Esophagus muscularis mucosa (tissue), 4 donors: ENCODE measurements at regions not wholly inside any gene's neighbourhood (a gene's known extent, or its start where the extent isn't known, plus 50 kb on each side); places are given as distances from the start of the nearest gene placed in this dataset.

Source experiments
- DNase-seq: peaks from one replicate; pipeline ENCODE4 v3.0.0-alpha.2; 2017; ENCODE audit errors: extremely low spot score
- H3K27ac ChIP-seq, 4 donors: fragments of 200-600 bp; sonication (generic); replicated peaks in 1 of 4; 1 replicate in 3 of 4; 2 replicates in 1 of 4; pipeline ENCODE4 v1.5.1; 2016 to 2019; ENCODE audit warnings: mild to moderate bottlenecking in 1 of 4
- H3K27me3 ChIP-seq, 4 donors: fragments of 200-600 bp; sonication (generic); one replicate each; pipeline versions ENCODE4 v1.5.1 to v1.6.0; 2016 to 2019
- H3K36me3 ChIP-seq, 4 donors: fragments of 200-600 bp; sonication (generic); one replicate each; pipeline ENCODE4 v1.5.1; 2016 to 2019
- H3K4me1 ChIP-seq, 4 donors: fragments of 200-600 bp; sonication (generic); one replicate each; pipeline ENCODE4 v1.5.1; 2016 to 2019
- H3K4me3 ChIP-seq, 4 donors: fragments of 200-600 bp; sonication (generic); 1 replicate in 2 of 4; 2 replicates in 2 of 4; pipeline ENCODE4 v1.5.1; 2016 to 2019; ENCODE audit warnings: mild to moderate bottlenecking in 4 of 4, moderate library complexity in 1 of 4
- H3K9me3 ChIP-seq, 4 donors: fragments of 200-600 bp; sonication (generic); 1 replicate in 3 of 4; 2 replicates in 1 of 4; pipeline ENCODE4 v1.5.1; 2016 to 2019
- CTCF ChIP-seq, 3 experiments: fragments of 200-600 bp in 2 of 3; fragments of 450-650 bp in 1 of 3; sonication (generic) in 2 of 3; IDR thresholded peaks; one replicate each; pipeline ENCODE4 v1.5.1; 2017 to 2019; ENCODE audit warnings: antibody characterized with exemption in 3 of 3, mild to moderate bottlenecking in 2 of 3, moderate library complexity in 1 of 3
- EP300 ChIP-seq: sonication (generic); formaldehyde crosslinking; IDR thresholded peaks from one replicate; pipeline ENCODE4 v1.6.1; 2017; ENCODE audit warnings: antibody characterized with exemption
- POLR2A ChIP-seq: fragments of 450-650 bp; IDR thresholded peaks from one replicate; pipeline ENCODE4 v1.6.1; 2017; ENCODE audit warnings: antibody characterized with exemption, moderate library complexity, mild to moderate bottlenecking, low read depth
- POLR2AphosphoS5 ChIP-seq, 2 donors: sonication (generic); formaldehyde crosslinking; IDR thresholded peaks; one replicate each; pipeline ENCODE4 v1.6.1; 2017; ENCODE audit warnings: antibody characterized with exemption in 2 of 2
- WGBS: methylation state at CpG from one replicate; pipeline ENCODE4 v1.1.5; 2018; 5-methylcytosine and 5-hydroxymethylcytosine counted together
- intact Hi-C: fragments of 100-400 bp; cut with DNase I; formaldehyde crosslinking; loops from one replicate; pipeline ENCODE4 v1.15.1; 2023

GRCh38 chr19:56894626-56895025 is 54.1 kb upstream of the PEG3 start:
- no peak for DNase-seq
- 83% methylated on average over 9 of the region's 9 CpGs for WGBS
- Histone ChIP-seq H3K27ac (no peak overlapping the region), H3K9me3 (no peaks in the 10 kb centered on the region), H3K4me3 (no peak overlapping the region), H3K27me3 (no peaks in the 10 kb centered on the region), H3K4me1 (no peaks in the 10 kb centered on the region), H3K36me3 (no peaks in the 10 kb centered on the region)
- intact Hi-C loops: no loop called here
- TF ChIP-seq POLR2AphosphoS5 (IDR thresholded peaks at IDR 0.05) (no peak), POLR2A (no peak), EP300 (no peak), CTCF (IDR thresholded peaks at IDR 0.05) (no peak)

GRCh38 chr19:56896095-56896494 is 55.6 kb upstream of the PEG3 start:
- DNase-seq: no peak
- H3K36me3 ChIP-seq: no peaks in the 10 kb centered on the region
- H3K27ac ChIP-seq: no peak overlapping the region
- TF ChIP-seq POLR2AphosphoS5 (IDR thresholded peaks at IDR 0.05): no peak
- TF ChIP-seq POLR2A: no peak
- no peak for TF ChIP-seq CTCF (IDR thresholded peaks at IDR 0.05)
- no peak for TF ChIP-seq EP300
- intact Hi-C loops: no loop called here
- WGBS: 82% methylated on average over 3 of the region's 3 CpGs
- H3K27me3 ChIP-seq: no peaks in the 10 kb centered on the region
- H3K4me3 ChIP-seq: no peak overlapping the region
- no peaks in the 10 kb centered on the region for H3K9me3 ChIP-seq
- no peaks in the 10 kb centered on the region for H3K4me1 ChIP-seq

- intact Hi-C loops: no loop called here
- no peaks in the 10 kb centered on the region for H3K4me1 ChIP-seq
- 96% methylated on average over 6 of the region's 6 CpGs for WGBS
Measured at GRCh38 chr19:56899943-56900342, 59.4 kb upstream of the PEG3 start.

GRCh38 chr19:56900573-56901097 is 60.1 kb upstream of the PEG3 start:
- Histone ChIP-seq H3K27ac (no peak overlapping the region), H3K4me3 (no peak overlapping the region), H3K36me3 (no peaks in the 10 kb centered on the region), H3K27me3 (peaks cover 0 to 2% (median 0%) of the 10 kb centered on the region in 4 donors), H3K9me3 (no peaks in the 10 kb centered on the region), H3K4me1 (no peaks in the 10 kb centered on the region)
- TF ChIP-seq POLR2A (no peak), CTCF (IDR thresholded peaks at IDR 0.05) (no peak), EP300 (no peak), POLR2AphosphoS5 (IDR thresholded peaks at IDR 0.05) (no peak)
- WGBS: 32% methylated on average over 11 of the region's 12 CpGs
- intact Hi-C loops: no loop called here
- DNase-seq: no peak

More at GRCh38 chr19:56899943-56900342, 59.4 kb upstream of the PEG3 start:
- no peak for TF ChIP-seq POLR2AphosphoS5 (IDR thresholded peaks at IDR 0.05)
- no peak for TF ChIP-seq EP300
- no peak for TF ChIP-seq POLR2A
- TF ChIP-seq CTCF (IDR thresholded peaks at IDR 0.05): no peak
- Histone ChIP-seq H3K27ac (no peak overlapping the region), H3K27me3 (no peaks in the 10 kb centered on the region), H3K4me3 (no peak overlapping the region), H3K9me3 (no peaks in the 10 kb centered on the region), H3K36me3 (no peaks in the 10 kb centered on the region)
- no peak for DNase-seq

- H3K9me3 ChIP-seq: peaks cover 0 to 5% (median 0%) of the 10 kb centered on the region in 4 donors
- no peak for DNase-seq
- intact Hi-C loops: no loop called here
- H3K4me1 ChIP-seq: no peaks in the 10 kb centered on the region
- no peak for TF ChIP-seq POLR2A
- no peak for TF ChIP-seq POLR2AphosphoS5 (IDR thresholded peaks at IDR 0.05)
- no peak for TF ChIP-seq EP300
- no peak for TF ChIP-seq CTCF (IDR thresholded peaks at IDR 0.05)
- no peak overlapping the region for H3K4me3 ChIP-seq
- H3K27ac ChIP-seq: no peak overlapping the region
- WGBS: 60% methylated on average over 6 of the region's 6 CpGs
- no peaks in the 10 kb centered on the region for H3K36me3 ChIP-seq
- H3K27me3 ChIP-seq: peaks cover 0 to 11% (median 0%) of the 10 kb centered on the region in 4 donors
Measured at GRCh38 chr19:56905631-56906150, 65.2 kb upstream of the PEG3 start.
